SH-SY5Y (cell line): ENCODE measurements at regions not wholly inside any gene's neighbourhood (a gene's known extent, or its start where the extent isn't known, plus 50 kb on each side); places are given as distances from the start of the nearest gene placed in this dataset.

Source experiments
- GATA2 ChIP-seq: IDR thresholded peaks from 2 replicates; pipeline ENCODE4 v1.6.1; 2011; ENCODE audit warnings: mild to moderate bottlenecking, low read depth, low read length
- GATA3 ChIP-seq: IDR thresholded peaks from 2 replicates; pipeline ENCODE4 v1.6.1; 2011; ENCODE audit warnings: low read depth, mild to moderate bottlenecking, low read length, moderate library complexity

GRCh38 chr1:41980827-41981653, 62.3 kb upstream of the HIVEP3 start:
- TF ChIP-seq GATA2 (no peak), GATA3 (no peak)

- no peak for TF ChIP-seq GATA3
- TF ChIP-seq GATA2: no peak
Observed at GRCh38 chr1:41978986-41979385, 60.3 kb upstream of the HIVEP3 start.

- no peak for TF ChIP-seq GATA2
- no peak for TF ChIP-seq GATA3
Observed at GRCh38 chr1:41977326-41977725, 58.6 kb upstream of the HIVEP3 start.

- TF ChIP-seq GATA3: no peak
- no peak for TF ChIP-seq GATA2
Observed at GRCh38 chr1:41976671-41977070, 57.9 kb upstream of the HIVEP3 start.

GRCh38 chr1:41975850-41976569, 57.3 kb upstream of the HIVEP3 start:
- TF ChIP-seq GATA2 (no peak), GATA3 (no peak)

- TF ChIP-seq GATA2 (peak; percentile 58; the same call in 1 of the 2 replicates), GATA3 (no peak)
Observed at GRCh38 chr1:41975121-41975520, 56.4 kb upstream of the HIVEP3 start.
